ENCODE measurements at regions not wholly inside any gene's neighbourhood (a gene's known extent, or its start where the extent isn't known, plus 50 kb on each side); places are given as distances from the start of the nearest gene placed in this dataset.
"Not testable (repeated sequence)": the region's sequence is repeated elsewhere in the genome, so short reads cannot be mapped to it uniquely, and the experiment has no call there.

DNA sequence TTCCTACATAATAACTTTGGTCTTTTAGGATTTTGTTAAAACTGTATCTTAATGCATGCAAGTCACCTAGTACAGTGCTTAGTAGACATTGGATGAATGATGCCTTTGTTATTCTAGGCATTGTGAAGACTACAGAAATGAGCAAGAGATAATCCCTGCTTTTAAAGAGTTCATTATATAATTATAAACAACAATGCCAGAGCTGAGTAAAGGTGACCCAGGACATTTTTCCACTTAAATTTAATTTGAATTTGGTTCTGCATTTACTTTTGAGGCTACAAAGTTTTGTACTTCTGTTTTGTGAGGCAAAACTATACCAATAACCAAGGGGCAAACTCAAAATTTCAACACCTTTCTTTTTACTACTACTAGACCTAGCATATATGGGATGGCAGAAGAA lies 182.0 kb upstream of the SESN3 start:
- TF ChIP-seq, protein P1, sequence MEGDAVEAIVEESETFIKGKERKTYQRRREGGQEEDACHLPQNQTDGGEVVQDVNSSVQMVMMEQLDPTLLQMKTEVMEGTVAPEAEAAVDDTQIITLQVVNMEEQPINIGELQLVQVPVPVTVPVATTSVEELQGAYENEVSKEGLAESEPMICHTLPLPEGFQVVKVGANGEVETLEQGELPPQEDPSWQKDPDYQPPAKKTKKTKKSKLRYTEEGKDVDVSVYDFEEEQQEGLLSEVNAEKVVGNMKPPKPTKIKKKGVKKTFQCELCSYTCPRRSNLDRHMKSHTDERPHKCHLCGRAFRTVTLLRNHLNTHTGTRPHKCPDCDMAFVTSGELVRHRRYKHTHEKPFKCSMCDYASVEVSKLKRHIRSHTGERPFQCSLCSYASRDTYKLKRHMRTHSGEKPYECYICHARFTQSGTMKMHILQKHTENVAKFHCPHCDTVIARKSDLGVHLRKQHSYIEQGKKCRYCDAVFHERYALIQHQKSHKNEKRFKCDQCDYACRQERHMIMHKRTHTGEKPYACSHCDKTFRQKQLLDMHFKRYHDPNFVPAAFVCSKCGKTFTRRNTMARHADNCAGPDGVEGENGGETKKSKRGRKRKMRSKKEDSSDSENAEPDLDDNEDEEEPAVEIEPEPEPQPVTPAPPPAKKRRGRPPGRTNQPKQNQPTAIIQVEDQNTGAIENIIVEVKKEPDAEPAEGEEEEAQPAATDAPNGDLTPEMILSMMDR (IDR thresholded peaks at IDR 0.05) = no peak
- TF ChIP-seq POLR2A (IDR thresholded peaks at IDR 0.05) = no peak
- H3K4me1 ChIP-seq = no peaks in the 10 kb centered on the region
- no peaks in the 10 kb centered on the region for H3K9me3 ChIP-seq
- H3K4me3 ChIP-seq = no peak overlapping the region
- no peaks in the 10 kb centered on the region for H3K36me3 ChIP-seq
- no peak for DNase-seq
- H3K27ac ChIP-seq = no peak overlapping the region
- H3K27me3 ChIP-seq = no peaks in the 10 kb centered on the region

DNA sequence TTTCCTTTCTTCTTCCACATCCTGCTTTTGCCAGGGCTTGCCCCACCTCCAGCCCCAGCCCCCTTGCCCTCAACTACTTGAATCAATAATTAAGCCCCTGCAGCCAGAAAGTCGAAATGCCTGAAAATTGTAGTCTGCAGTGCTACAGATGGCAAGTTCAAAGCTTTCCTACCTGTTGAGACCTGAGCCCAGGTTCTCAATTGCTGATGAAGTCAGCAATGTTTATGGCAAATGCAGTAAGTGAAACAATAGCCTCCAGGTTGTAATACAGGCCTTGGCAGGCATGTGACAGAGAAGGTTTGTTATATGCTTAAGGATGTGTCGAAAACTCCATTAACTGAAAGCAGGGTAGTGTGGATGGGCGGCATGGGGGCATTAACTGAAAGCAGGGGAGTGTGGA lies 181.1 kb upstream of the SESN3 start:
- no peaks in the 10 kb centered on the region for H3K4me1 ChIP-seq
- TF ChIP-seq, protein P1 (IDR thresholded peaks at IDR 0.05) = no peak
- no peaks in the 10 kb centered on the region for H3K27me3 ChIP-seq
- DNase-seq = no peak
- H3K27ac ChIP-seq = no peak overlapping the region
- H3K36me3 ChIP-seq = no peaks in the 10 kb centered on the region
- no peaks in the 10 kb centered on the region for H3K9me3 ChIP-seq
- H3K4me3 ChIP-seq = no peak overlapping the region

DNA sequence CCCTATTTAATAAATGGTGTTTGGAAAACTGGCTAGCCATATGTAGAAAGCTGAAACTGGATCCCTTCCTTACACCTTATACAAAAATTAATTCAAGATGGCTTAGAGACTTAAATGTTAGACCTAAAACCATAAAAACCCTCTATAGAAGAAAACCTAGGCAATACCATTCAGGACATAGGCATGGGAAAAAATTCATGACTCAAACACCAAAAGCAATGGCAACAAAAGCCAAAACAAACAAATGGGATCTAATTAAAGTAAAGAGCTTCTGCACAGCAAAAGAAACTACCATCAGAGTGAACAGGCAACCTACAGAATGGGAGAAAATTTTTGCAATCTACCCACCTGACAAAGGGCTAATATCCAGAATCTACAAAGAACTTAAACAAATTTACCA lies 179.7 kb upstream of the SESN3 start:
- H3K4me1 ChIP-seq, DNase-seq, H3K9me3 ChIP-seq, H3K27ac ChIP-seq, H3K36me3 ChIP-seq, H3K4me3 ChIP-seq, H3K27me3 ChIP-seq: not testable (repeated sequence)

DNA sequence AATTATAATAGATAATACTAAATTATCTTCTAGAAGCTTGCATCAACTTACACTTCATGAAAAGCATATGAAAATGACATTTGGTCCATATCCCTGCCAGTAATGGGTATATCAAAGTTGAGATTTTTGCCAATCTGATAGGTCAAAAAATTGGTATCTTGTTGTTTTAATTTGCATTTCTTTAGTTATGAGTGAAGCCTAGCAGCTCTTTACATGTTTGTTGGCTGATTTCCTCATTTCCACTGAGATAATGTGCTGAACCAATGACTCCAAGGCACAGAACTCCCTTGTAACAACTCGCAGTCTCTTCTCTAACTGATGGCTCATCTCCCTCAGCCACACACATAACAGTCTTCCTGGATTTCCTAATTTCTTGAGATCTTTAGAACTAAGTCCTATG lies 175.3 kb upstream of the SESN3 start:
- no peaks in the 10 kb centered on the region for H3K36me3 ChIP-seq
- no peaks in the 10 kb centered on the region for H3K9me3 ChIP-seq
- TF ChIP-seq POLR2A (IDR thresholded peaks at IDR 0.05) = no peak
- TF ChIP-seq, protein P1 (IDR thresholded peaks at IDR 0.05) = no peak
- H3K27me3 ChIP-seq = no peaks in the 10 kb centered on the region
- no peak for DNase-seq
- no peak overlapping the region for H3K27ac ChIP-seq
- H3K4me1 ChIP-seq = no peaks in the 10 kb centered on the region
- no peak overlapping the region for H3K4me3 ChIP-seq

DNA sequence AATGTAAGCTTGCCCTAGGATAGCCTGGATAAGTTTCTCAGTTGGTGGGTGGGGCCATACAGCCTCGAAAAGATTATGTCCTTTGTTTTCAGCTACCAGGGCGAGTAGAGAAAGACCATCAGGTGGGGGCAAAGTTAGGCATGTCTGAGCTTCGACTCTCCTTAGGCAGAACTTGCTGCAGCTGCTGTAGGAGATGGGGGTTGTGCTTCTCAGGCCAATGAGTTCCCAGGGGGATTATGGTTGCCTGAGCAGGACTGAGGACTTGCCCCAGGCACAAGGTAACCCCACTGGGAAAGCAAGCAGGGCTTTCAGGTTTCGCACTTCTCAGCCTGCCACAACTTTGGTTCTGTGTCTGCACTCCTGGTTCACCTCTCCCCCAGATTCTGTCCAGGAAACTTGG lies 173.4 kb upstream of the SESN3 start:
- no peaks in the 10 kb centered on the region for H3K27me3 ChIP-seq
- no peaks in the 10 kb centered on the region for H3K36me3 ChIP-seq
- H3K27ac ChIP-seq = no peak overlapping the region
- no peak for DNase-seq
- no peak overlapping the region for H3K4me3 ChIP-seq
- no peaks in the 10 kb centered on the region for H3K9me3 ChIP-seq
- TF ChIP-seq, protein P1 (IDR thresholded peaks at IDR 0.05) = no peak
- TF ChIP-seq POLR2A (IDR thresholded peaks at IDR 0.05) = no peak
- no peaks in the 10 kb centered on the region for H3K4me1 ChIP-seq

DNA sequence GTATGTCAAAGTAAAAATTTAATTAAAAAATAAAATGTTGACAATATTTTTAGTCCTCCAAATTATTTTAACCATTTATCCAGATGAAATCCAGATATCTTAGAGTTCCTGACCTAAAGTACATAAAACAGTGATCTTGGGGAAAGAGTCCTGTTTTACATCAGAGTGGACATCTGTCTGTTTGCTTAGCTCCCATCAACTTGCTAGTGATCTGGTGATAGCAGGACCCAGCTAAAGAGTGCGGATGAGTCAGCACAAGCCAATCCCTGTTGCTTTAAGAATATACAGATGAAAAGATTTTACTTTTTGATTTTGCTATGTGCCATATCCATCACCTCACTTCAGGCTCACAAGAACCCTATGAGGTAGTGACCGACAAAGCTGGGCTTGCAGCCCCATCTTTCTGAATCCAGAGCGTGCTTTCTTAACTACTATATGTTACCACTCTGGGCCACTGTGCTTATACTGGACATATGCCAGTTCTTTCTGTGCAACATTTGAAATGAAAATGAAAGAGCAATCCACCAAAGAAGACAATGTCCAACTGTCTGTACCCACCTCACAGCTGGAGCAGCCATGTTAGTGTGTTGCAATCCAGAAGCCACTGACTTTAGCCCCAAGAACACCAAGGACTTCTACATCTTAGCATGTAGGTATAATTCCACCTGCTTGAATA lies 167.6 kb upstream of the SESN3 start:
- TF ChIP-seq, protein P1 (IDR thresholded peaks at IDR 0.05) = no peak
- TF ChIP-seq POLR2A (IDR thresholded peaks at IDR 0.05) = no peak
- H3K4me1 ChIP-seq = no peaks in the 10 kb centered on the region
- no peaks in the 10 kb centered on the region for H3K36me3 ChIP-seq
- no peaks in the 10 kb centered on the region for H3K9me3 ChIP-seq
- no peak for DNase-seq
- H3K27me3 ChIP-seq = no peaks in the 10 kb centered on the region
- H3K27ac ChIP-seq = no peak overlapping the region
- H3K4me3 ChIP-seq = no peak overlapping the region

All from Peyer's patch (tissue), 4 donors.